ENCODE measurements at regions not wholly inside any gene's neighbourhood (a gene's known extent, or its start where the extent isn't known, plus 50 kb on each side); places are given as distances from the start of the nearest gene placed in this dataset.

DNA sequence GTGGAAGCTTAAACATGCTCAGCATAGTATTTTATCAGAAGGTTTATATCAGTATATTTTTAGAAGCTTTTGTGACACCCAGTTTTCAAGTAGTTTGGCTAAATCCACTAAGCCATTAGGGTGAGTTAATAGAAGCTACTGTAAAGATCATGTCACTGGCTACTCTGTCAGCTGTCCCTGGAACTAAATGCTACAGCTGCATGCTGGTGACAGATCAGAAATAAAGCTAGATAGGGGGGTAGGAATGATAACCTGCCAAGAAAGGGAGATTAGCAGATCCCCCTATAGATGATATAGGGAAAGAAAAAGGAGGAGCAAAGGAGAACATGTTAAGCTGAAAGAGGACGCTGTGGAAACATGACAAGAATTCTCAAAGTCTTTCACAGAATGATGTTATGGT, 363.2 kb downstream of the QKI start:
- DNase-seq = no peak

DNA sequence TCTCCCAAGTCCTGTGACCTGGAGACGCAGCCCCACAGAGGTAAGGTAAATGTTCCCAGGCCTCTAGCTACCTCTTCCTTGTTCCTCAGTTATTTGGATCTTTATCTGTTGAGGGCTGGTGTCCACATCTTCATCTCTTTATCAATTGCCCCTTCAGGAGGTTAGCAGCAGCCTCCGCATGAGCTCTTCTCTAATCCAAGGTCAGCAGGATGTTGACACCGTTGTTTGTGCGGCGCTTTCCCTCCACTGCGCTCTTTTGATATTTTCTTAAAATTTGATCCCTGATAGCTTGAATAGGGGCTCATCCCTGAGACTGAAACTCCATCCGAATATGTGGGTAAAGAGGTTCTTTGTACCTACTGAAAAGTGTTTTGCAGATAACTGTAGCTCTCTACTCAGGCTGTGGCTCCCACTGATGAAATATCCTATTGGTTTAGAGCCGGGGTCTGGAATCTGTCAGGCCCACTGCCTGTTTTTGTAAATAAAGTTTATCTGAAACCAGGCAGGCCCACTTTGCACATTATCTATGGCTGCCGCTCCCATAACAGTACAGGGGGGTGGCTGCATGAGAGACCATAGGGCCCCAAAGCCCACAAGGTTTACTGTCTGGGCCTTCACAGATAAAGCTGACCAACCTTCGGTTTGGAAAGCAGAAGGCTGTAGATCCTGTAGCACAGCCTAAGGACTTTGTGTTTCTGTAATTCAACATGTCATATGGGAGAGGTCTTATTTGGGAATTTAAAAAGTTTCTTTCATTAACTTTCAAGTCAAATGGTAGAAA, 362.6 kb downstream of the QKI start:
- no peak for DNase-seq

DNA sequence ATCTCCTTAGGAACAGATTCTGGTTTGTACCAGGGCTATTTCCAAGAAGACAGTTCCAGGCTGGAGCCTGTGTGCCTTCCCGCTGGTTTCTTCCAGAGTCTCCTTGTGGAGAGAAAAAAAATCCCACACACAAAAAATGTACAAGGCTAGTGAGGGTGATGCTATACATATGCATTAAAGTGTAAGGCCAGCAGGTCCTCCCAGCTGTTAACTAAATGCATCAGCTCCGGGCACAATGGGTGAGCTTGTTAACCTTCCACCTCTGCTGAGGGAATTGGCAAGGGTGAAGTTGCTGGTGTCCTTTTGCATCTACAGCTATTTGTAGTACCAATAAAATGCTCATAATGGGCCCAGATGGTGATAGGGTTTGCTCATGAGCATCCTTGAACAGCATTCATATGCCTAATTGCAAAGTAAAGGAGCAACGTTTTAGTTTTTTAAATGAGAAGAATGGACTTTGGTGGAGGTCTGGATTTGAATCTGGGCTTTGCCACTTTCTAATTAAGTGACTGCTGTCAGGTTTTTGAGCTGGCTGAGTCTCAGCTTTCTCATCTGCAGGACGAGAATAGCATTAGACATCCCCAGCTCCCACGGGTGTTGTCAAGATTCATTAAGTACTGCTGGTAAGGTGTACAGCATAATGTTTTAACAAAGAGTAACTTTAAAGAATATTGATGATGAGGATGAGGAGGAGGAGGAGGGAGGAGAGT, 361.8 kb downstream of the QKI start:
- no peak for DNase-seq

DNA sequence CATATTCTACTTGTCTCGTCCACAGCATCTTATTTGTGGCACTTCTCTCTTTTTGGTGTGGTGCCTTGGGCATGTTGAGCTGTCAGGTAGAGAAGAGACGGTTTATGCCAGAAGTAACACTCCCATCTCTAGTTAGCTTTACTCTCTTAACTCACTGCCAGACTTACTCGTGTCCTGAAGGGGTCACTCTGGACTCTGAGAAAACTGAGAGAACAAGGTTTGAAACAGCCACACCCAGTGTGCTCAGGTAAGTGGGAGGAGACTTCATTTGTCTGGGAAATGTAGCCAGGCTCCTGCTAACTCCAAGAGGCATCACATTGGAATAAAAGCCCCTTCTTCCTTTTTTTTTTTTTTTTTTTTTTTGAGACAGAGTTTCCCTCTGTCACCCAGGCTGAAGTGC, 360.8 kb downstream of the QKI start:
- no peak for DNase-seq

DNA sequence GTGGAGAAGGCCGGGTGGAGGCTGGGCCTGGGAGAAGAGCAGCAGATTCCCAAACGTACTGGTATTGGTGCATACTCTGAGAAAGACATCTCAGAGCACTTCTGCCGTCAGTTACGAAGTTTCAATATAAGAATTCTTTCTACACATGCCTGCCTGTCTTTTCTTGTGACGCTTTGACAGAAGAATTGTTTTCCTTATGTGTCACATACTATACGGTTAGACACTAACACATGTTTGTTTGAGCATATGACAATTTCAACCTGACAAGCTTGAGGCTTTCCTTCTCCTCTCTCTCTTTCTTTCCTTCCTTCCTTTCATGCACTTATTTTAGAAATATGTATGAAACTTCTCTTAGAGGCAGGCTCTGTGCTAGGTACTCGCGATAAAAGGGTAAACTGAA, 360.0 kb downstream of the QKI start:
- DNase-seq = no peak

DNA sequence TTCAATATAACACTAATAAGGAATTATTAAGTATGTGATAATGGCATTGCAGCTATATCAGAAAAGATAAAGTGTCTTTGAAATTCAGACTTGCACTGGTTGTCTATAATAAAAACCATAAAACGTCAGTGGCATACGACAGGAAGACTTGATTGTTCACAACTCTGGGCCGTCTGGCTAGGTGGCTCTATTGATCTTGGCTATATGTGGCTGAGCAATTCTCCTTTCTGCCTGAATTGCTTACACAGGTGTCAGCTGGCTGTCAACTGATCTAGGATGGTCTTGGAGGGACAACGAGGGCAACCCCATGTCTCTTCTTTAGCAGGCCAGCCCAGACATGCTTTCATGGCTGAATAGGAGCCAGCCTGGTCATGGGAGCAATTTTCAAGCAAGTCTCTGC, 359.1 kb downstream of the QKI start:
- DNase-seq = no peak

DNA sequence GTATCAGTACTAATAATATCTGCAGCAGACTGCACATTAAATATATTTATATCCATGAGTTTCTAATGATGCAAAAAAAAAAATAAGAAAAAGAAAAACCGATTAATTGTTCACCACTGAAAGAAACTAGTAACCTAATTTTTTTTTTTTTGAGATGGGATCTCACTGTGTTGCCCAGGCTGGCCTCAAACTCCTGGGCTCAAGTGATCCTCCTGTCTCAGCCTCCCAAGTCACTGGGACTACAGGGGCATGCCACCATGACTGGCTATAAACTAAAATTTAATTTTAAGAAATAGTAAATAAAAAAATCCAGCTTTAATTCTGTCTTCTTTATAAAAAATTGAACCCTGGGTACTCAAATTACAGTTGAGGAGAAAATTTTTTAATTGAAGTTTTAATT, 358.2 kb downstream of the QKI start:
- DNase-seq = no peak

DNA sequence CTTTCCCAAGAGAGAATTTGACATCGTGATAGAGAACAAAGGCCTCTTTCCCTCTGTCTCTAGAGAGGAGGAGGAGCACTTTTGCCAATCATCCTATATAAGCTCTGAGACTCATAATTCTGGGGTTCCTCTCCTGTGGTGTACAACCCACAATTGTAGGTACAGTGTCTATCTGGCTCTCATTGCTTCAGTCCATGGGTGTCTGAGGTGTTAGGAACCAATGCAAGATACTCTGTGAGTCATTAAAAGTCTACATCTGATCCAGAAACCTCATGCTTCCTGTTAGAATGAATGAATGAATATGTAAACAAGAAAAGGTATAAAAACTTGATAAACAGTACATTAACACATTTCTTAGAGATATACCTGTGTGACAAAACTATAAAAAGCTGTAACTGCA, 356.7 kb downstream of the QKI start:
- DNase-seq = no peak

DNA sequence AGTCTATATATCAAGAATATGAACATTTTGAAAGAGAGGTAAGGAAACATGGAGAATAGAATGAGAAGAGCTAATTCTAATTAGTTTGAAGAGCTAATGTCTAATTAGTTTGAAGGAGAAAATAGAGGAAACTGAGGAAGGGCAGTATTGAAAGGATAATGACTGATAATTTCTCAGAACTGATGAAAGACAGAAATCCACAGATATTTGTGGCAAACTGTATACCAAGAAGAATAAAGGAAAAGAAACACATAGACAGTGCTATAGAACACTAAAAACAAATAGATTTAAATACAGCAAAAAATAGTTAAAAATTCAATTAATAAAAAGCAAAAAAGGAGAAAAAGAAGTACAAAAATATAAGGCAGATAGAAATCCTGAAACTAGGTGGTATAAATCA, 354.4 kb downstream of the QKI start:
- no peak for DNase-seq

DNA sequence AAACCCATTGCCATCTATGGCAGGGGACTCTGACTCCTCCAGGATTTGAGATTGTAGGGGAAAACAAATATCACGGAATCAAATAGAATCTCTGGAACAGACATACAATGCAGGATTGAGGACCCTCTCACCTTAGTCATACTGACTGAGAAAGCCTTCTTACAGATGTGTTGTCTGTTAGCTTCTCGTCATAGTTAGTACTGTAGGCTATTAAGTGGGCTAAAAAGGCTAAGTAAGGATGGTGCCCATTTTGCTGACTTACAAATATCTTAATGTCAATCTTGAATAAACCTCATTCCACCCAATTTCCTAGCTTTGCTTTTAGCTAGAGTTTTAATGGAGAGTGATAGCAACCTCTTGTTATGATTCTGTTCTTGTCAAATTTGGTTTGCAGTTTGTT, 352.4 kb downstream of the QKI start:
- DNase-seq = no peak

DNA sequence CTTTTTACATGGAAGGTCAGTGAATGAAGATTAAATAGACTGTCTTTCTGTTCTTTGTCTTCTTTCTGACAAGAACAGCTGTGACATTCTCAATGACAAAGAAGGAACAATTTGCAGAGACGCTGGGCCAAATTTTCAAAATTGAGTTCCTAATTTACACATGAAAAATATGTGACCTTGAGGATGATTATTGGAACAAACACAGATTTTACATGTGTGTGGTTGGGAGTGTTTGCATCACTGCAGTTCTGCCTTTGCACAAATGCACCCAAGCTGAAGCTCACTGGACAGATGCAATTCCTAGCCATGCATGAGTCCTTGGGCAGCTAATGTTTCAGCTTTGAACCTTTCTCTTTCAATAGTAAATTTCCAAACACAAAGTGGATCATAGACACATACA, 350.8 kb downstream of the QKI start:
- DNase-seq = no peak

DNA sequence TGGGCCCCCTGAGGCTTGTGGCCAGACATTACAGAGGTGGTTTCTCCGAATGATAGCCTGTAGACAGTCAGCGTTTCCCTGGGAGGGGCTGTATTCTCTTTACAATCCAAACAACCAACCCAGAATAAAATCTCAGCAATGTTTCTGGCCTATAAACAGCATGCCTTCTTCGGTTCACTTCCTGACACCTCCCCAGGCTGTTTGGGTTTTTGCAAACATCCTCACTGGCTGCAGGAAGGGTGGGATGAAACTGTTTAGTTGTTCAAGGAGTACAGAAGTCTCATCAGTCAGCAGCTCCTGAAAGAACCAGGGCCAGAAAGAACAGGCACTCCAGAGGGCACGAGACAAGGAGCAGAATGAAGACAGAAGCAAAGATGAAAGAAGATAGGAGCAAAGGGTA, 350.0 kb downstream of the QKI start:
- no peak for DNase-seq

DNA sequence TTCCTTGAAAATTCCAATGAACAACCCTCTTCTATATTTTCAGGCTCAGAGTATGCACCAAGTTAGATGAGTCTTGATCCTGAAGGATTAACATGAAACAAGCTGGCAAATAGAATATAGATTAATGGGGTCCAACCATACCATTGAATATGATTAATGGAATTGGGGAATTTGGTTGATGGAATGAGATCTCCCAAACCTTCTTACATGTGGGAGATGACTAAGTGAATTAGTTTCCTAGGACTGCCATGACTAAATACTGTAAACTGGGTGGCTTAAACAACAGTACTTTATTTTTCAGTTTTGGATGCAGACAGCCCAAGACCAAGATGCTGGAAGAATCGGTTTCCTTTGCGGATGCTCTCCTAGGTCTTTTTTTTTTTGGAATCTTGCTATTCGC, 347.0 kb downstream of the QKI start:
- DNase-seq = no peak

DNA sequence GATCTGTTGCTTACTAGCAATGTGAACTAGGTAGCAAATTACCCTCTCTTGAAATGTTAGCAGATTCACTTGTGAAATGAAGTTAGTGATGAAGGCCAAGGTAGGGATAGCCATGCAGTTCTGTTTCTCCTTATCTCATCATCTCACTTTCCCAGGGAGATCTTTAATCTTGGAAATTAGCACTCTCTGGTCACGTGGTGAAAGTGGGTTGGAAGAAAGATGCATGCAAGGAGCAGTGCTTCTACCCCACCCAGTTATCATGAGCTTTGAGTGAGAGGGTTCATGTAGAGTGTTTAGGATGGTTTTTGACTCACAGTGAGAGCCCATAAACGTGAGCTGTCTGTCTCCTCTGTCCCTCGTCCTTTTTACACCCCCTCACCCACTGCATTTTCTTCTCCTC, 346.3 kb downstream of the QKI start:
- DNase-seq = no peak

DNA sequence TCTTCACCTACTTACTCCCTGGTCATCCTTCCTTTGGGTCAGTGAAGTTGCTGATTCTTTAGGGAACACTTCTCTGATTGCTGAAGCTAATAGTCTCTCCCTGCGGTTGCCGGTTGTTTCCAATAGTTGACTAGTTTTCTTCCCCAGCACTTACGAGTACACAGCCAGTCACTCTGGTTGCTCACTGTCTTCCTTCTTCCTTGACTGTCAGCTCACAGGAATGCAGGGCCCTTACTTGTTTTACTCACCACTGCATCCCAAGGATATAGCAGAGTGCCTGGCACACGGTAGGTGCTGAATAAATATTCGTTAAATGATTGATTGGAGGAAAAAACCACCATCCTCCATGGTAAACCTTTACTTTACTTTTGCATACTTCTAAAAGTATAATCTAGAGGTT, 345.0 kb downstream of the QKI start:
- DNase-seq = no peak

DNA sequence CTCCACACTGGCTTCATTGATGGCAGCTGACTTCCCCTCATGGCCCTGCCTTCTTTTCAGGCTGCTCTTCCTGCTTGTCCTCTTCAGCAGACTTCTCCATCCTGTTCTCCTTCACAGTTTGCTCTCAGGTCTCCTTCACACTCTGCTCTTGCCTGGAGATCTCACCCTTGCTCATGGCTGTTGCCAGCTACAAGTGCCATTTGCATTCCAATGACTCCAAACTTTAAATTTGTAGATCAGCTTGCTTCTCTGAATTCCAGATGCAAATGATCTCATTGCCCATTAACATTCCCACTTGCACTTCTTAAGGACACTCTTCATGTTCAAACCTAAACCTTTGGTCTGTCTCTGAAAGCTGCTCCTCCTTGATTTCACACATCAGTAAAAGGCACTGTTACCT, 343.0 kb downstream of the QKI start:
- no peak for DNase-seq

DNA sequence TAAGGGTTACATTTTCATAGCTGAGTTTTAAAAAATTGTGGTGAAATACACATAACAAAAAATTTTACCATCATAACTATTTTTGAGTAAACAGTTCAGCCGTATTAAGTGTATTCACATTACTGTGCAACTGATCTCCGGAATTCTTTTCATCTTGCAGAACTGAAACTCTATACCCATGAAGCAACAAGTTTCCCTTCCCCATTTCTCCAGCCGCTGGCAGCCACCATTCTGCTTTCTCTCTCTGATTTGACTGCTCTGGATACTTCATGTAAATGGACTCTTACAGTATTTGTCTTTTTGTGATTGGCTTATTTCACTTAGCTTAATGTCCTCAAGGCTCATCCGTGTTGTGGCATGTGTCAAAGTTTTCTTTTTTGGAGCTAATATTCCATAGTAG, 341.6 kb downstream of the QKI start:
- no peak for DNase-seq

DNA sequence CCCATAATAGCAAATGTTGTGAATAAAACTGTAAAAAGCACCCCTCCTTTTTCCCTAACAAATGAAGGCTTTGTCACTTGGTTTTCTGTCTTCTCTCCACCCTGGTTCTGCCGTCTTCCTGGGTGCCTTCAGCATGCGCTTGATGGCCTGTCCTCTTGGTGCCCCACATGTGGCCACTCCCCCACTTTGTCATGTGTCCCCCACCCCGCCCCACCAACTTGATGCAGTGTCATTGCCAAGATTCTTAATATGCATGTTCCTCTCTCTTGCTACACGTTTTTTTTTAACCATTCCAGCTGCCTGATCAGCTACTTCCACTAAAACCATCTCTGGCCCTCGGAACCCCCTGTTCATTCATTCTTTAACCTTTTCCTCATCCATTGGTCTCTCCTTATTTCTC, 340.3 kb downstream of the QKI start:
- no peak for DNase-seq

DNA sequence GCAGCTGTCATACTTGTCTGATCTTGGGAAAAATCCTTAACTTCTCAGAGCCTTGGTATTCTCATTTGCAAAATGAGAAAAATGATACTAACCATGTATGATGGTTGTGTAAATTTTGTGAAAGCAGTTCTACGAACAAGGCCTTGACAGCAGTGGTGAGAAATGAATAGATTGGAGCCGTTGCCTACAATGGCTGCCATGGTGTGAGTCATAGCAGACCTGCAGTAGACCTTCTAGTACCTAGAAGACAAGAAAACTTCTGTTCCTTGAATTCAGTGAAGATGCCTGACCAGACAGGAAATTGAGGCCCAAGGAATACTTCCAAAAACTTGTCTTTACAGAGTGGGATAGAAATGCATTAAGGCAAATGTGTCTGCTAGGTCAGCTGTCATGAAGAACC, 338.9 kb downstream of the QKI start:
- DNase-seq = no peak

DNA sequence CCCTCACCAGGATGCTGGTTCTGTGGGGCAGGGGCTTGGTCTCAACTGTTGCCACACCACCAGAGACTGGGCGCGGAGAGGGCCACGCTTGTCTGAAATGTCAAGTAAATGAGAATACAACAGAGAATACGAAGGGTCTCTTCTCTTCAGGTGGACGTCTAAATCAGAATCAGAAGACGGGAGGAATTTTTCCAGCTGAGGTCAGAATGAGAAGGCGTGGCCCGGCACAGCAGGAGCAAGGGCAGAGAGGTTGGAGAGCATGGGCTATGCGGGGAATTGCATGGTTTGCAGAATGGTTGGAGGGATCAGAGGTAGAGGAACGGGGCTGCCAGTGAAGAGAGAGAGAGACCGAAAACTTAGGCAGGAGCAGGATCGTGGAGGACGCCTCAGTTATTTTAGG, 337.9 kb downstream of the QKI start:
- no peak for DNase-seq

DNA sequence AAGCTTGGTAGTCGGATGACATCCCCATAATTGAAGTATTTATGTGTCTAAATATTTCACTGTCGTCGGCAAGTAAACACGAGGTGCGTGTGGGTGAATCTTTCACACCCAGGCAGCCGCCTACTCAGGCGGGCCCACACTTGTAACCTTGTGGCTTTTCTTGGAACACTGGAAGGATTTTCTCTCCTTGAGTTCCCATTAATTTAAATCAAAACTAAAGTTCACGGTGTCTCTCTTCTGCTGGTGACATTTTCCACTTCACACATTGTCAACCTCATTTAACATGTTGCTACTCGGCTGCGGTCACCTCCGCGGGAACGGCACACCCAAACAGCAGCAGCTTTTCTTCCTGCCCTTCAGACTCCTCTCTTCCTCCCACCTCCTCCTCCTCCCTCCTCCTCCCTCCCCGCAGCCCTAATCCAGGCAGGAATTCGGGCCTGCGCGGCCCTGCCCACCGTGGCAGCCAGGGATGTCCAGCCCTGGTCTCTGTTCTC, 336.6 kb downstream of the QKI start:
- DNase-seq = peak in 2 of 5 experiments; percentile 38 to 40

DNA sequence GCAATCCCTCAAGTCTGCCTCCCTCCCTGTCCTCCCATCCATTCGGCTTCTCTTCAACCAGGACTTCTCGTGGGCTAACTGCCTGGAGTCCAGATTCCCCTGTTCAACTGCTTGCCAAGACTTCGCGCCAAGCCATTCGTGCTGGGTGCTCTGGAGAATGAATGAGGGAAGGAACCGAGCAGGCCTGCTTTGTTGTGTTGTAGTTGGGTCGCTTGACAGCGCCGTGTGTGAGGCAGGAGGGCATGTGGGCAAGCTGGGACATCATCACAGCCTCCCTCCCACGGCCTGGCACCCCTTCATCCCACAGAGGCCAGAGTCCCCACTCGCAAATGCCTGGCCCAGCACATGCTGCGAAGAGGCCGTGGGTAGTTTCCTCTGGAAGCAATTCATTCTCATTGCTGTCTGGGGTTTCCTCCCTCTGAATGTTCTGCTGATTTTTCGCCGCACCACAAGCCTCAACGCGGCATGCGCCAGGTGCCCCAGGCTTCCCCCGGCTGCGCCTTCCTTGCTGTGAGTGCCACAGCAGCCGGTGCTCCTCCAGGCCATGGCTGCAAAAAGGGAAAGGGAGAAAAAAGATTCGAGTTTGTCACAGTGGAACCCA, 336.0 kb downstream of the QKI start:
- DNase-seq = peak in 1 of 5 experiments; percentile 3

DNA sequence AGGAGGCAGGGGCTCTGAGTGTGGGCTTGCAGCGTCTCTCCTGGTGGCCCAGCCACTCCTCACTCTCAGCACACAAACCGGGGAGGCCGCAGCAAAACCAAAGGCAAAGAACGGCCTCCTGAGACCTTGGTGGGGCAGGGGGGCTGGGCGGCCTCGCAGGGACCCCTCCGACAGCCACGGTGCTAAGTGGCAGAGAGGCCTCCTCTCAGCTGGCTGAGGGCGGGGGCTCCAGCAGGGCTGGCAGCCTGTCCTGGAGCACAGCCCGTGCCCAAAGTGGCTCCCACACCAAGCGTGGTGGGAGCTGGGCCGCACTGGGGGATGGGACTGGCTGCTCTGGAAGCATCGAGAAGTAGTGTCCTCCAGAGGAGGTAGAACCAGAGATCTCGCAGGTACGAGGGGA, 334.4 kb downstream of the QKI start:
- no peak for DNase-seq

DNA sequence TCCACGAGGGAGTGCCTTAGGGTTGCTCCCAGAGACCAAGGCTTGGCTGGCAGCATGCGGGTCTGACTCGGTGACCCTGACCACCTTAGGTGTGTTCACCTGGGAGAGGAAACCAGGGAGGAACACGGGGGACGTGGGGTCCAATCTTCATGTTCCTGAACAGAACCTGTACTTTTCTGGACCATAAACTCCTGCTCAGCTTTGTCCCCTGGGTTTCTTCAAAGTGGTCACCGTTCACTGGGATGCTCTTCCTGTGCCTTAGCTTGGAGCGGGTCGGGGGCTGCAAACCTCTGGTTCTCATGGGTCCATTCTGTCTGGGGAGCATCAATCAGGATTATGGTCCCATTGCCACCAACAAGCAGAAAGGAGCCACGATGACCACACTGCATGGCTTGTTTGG, 333.5 kb downstream of the QKI start:
- DNase-seq = no peak
